Liver (tissue), 8 donors: ENCODE measurements at regions not wholly inside any gene's neighbourhood (a gene's known extent, or its start where the extent isn't known, plus 50 kb on each side); places are given as distances from the start of the nearest gene placed in this dataset.

Experiments
- DNase-seq: peaks from one replicate; pipeline ENCODE4 v3.0.0-alpha.2; 2017; ENCODE audit warnings: low spot score
- H3K27ac ChIP-seq, 2 donors: one replicate each; pipeline ENCODE4 v1.7.0; 2013; ENCODE audit warnings: inconsistent platforms in 2 of 2, low read length in 2 of 2, control low read depth in 1 of 2, low read depth in 1 of 2, mild to moderate bottlenecking in 1 of 2
- H3K27me3 ChIP-seq, 4 donors: one replicate each; pipeline versions ENCODE4 v1.6.1 to v1.7.0; 2013; ENCODE audit warnings: low read length in 3 of 4, inconsistent platforms in 1 of 4, mild to moderate bottlenecking in 1 of 4, moderate library complexity in 1 of 4; ENCODE audit not compliant: control insufficient read depth in 4 of 4, insufficient read depth in 4 of 4
- H3K36me3 ChIP-seq, 4 donors: one replicate each; pipeline versions ENCODE4 v1.6.1 to v1.7.0; 2013; ENCODE audit warnings: low read length in 3 of 4, mild to moderate bottlenecking in 3 of 4, low read depth in 1 of 4, moderate library complexity in 1 of 4; ENCODE audit not compliant: control insufficient read depth in 4 of 4, insufficient read depth in 3 of 4
- H3K4me1 ChIP-seq, 4 donors: one replicate each; pipeline versions ENCODE4 v1.6.1 to v1.7.0; 2013; ENCODE audit warnings: low read length in 3 of 4, mild to moderate bottlenecking in 3 of 4, moderate library complexity in 1 of 4; ENCODE audit not compliant: control insufficient read depth in 4 of 4, insufficient read depth in 4 of 4
- H3K4me3 ChIP-seq, 3 donors: one replicate each; pipeline versions ENCODE4 v1.6.1 to v1.7.0; 2013; ENCODE audit warnings: low read length in 3 of 3, control low read depth in 1 of 3, low read depth in 1 of 3, mild to moderate bottlenecking in 1 of 3
- H3K9ac ChIP-seq, 2 donors: one replicate each; pipeline ENCODE4 v1.7.0; 2013; ENCODE audit warnings: low read length in 2 of 2, mild to moderate bottlenecking in 2 of 2, moderate library complexity in 2 of 2, control low read depth in 1 of 2, low read depth in 1 of 2
- H3K9me3 ChIP-seq, 4 donors: one replicate each; pipeline versions ENCODE4 v1.6.1 to v1.7.0; 2013; ENCODE audit warnings: low read length in 3 of 4; ENCODE audit not compliant: control insufficient read depth in 4 of 4
- ATF3 ChIP-seq: IDR thresholded peaks from 2 replicates; pipeline ENCODE4 v1.6.1; 2016; ENCODE audit warnings: antibody characterized with exemption
- CTCF ChIP-seq: fragments of 150-350 bp; IDR thresholded peaks from 2 replicates; pipeline ENCODE4 v1.5.1; 2017; ENCODE audit warnings: improper control_type of control experiment, low read depth, low read length; ENCODE audit not compliant: missing input control
- EGR1 ChIP-seq, 2 donors: IDR thresholded peaks; 2 replicates each; pipeline ENCODE4 v1.6.1; 2016 to 2018; ENCODE audit warnings: antibody characterized with exemption in 2 of 2, low read depth in 2 of 2
- FOXA1 ChIP-seq: IDR thresholded peaks from 2 replicates; pipeline ENCODE4 v1.6.1; 2016; ENCODE audit warnings: antibody characterized with exemption
- FOXA2 ChIP-seq: IDR thresholded peaks from 2 replicates; pipeline ENCODE4 v1.6.1; 2016; ENCODE audit warnings: antibody characterized with exemption
- GABPA ChIP-seq, 2 donors: IDR thresholded peaks in 1 of 2; conservative IDR thresholded peaks in 1 of 2; 2 replicates each; pipeline ENCODE4 v1.6.1; 2016; ENCODE audit warnings: antibody characterized with exemption in 2 of 2, mild to moderate bottlenecking in 1 of 2, moderate library complexity in 1 of 2
- HNF4A ChIP-seq, 2 donors: conservative IDR thresholded peaks; 2 replicates each; pipeline ENCODE4 v1.6.1; 2016; ENCODE audit warnings: antibody characterized with exemption in 2 of 2, mild to moderate bottlenecking in 2 of 2
- HNF4G ChIP-seq: IDR thresholded peaks from 2 replicates; pipeline ENCODE4 v1.6.1; 2016; ENCODE audit warnings: antibody characterized with exemption
- JUND ChIP-seq, 2 donors: IDR thresholded peaks; 2 replicates each; pipeline ENCODE4 v1.6.1; 2016; ENCODE audit warnings: antibody characterized with exemption in 2 of 2
- MAX ChIP-seq: IDR thresholded peaks from 2 replicates; pipeline ENCODE4 v1.6.1; 2016; ENCODE audit warnings: antibody characterized with exemption
- NR2F2 ChIP-seq: IDR thresholded peaks from 2 replicates; pipeline ENCODE4 v1.6.1; 2016; ENCODE audit warnings: antibody characterized with exemption
- RAD21 ChIP-seq, 2 donors: IDR thresholded peaks; 2 replicates each; pipeline ENCODE4 v1.6.1; 2016; ENCODE audit warnings: antibody characterized with exemption in 2 of 2, mild to moderate bottlenecking in 2 of 2
- RXRA ChIP-seq, 2 donors: IDR thresholded peaks; 2 replicates each; pipeline ENCODE4 v1.6.1; 2017 to 2018; ENCODE audit warnings: antibody characterized with exemption in 2 of 2, mild to moderate bottlenecking in 1 of 2
- SP1 ChIP-seq: IDR thresholded peaks from 2 replicates; pipeline ENCODE4 v1.6.1; 2018; ENCODE audit warnings: antibody characterized with exemption, mild to moderate bottlenecking
- TAF1 ChIP-seq: conservative IDR thresholded peaks from 2 replicates; pipeline ENCODE4 v1.6.1; 2016; ENCODE audit warnings: antibody characterized with exemption, mild to moderate bottlenecking
- YY1 ChIP-seq: IDR thresholded peaks from 2 replicates; pipeline ENCODE4 v1.6.1; 2016; ENCODE audit warnings: antibody characterized with exemption, mild to moderate bottlenecking
- WGBS: extraction: QIAGEN DNeasy Blood & Tissue Kit; methylation state at CpG from one replicate; pipeline ENCODE4 v1.1.7; 2013; 5-methylcytosine and 5-hydroxymethylcytosine counted together
- TF ChIP-seq, protein P1 (sequence below): IDR thresholded peaks from 2 replicates; pipeline ENCODE4 v1.6.1; 2016; ENCODE audit warnings: antibody characterized with exemption, mild to moderate bottlenecking
- TF ChIP-seq, protein P2 (sequence below): IDR thresholded peaks from 2 replicates; pipeline ENCODE4 v1.6.1; 2016; ENCODE audit warnings: antibody characterized with exemption
- donor health status: healthy.
- donor health status: healthy.
- donor health status: healthy.
- donor health status: healthy.
- donor health status: healthy.

- Histone ChIP-seq H3K9me3 (no peaks in the 10 kb centered on the region), H3K9ac (no peak overlapping the region), H3K4me1 (no peaks in the 10 kb centered on the region), H3K4me3 (no peak overlapping the region), H3K27me3 (no peaks in the 10 kb centered on the region), H3K27ac (no peak overlapping the region), H3K36me3 (no peaks in the 10 kb centered on the region)
- WGBS: 96% methylated on average over 1 of the region's 1 CpG
- DNase-seq: no peak
- TF ChIP-seq NR2F2 (no peak), CTCF (no peak), ATF3 (no peak), SP1 (no peak), HNF4A (conservative IDR thresholded peaks at IDR 0.05) (no peak), YY1 (no peak), RXRA (IDR thresholded peaks at IDR 0.05) (no peak), EGR1 (IDR thresholded peaks at IDR 0.05; ENCODE audit: low read depth in 2 of 2) (no peak), FOXA1 (no peak), RAD21 (IDR thresholded peaks at IDR 0.05) (no peak), JUND (IDR thresholded peaks at IDR 0.05) (no peak), FOXA2 (no peak), GABPA (IDR thresholded peaks at IDR 0.05 in 1 of 2, conservative IDR thresholded peaks at IDR 0.05 in 1 of 2) (no peak), TAF1 (no peak), MAX (no peak), HNF4G (no peak)
- TF ChIP-seq, protein P1, sequence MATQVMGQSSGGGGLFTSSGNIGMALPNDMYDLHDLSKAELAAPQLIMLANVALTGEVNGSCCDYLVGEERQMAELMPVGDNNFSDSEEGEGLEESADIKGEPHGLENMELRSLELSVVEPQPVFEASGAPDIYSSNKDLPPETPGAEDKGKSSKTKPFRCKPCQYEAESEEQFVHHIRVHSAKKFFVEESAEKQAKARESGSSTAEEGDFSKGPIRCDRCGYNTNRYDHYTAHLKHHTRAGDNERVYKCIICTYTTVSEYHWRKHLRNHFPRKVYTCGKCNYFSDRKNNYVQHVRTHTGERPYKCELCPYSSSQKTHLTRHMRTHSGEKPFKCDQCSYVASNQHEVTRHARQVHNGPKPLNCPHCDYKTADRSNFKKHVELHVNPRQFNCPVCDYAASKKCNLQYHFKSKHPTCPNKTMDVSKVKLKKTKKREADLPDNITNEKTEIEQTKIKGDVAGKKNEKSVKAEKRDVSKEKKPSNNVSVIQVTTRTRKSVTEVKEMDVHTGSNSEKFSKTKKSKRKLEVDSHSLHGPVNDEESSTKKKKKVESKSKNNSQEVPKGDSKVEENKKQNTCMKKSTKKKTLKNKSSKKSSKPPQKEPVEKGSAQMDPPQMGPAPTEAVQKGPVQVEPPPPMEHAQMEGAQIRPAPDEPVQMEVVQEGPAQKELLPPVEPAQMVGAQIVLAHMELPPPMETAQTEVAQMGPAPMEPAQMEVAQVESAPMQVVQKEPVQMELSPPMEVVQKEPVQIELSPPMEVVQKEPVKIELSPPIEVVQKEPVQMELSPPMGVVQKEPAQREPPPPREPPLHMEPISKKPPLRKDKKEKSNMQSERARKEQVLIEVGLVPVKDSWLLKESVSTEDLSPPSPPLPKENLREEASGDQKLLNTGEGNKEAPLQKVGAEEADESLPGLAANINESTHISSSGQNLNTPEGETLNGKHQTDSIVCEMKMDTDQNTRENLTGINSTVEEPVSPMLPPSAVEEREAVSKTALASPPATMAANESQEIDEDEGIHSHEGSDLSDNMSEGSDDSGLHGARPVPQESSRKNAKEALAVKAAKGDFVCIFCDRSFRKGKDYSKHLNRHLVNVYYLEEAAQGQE: no peak
- TF ChIP-seq, protein P2, sequence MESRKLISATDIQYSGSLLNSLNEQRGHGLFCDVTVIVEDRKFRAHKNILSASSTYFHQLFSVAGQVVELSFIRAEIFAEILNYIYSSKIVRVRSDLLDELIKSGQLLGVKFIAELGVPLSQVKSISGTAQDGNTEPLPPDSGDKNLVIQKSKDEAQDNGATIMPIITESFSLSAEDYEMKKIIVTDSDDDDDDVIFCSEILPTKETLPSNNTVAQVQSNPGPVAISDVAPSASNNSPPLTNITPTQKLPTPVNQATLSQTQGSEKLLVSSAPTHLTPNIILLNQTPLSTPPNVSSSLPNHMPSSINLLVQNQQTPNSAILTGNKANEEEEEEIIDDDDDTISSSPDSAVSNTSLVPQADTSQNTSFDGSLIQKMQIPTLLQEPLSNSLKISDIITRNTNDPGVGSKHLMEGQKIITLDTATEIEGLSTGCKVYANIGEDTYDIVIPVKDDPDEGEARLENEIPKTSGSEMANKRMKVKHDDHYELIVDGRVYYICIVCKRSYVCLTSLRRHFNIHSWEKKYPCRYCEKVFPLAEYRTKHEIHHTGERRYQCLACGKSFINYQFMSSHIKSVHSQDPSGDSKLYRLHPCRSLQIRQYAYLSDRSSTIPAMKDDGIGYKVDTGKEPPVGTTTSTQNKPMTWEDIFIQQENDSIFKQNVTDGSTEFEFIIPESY: no peak
These were observed 997.8 kb downstream of the ARAP2 start for GRCh38 chr4:35246493-35246892.

- no peaks in the 10 kb centered on the region for H3K36me3 ChIP-seq
- H3K9ac ChIP-seq: no peak overlapping the region
- H3K4me1 ChIP-seq: no peaks in the 10 kb centered on the region
- no peak overlapping the region for H3K27ac ChIP-seq
- no peak overlapping the region for H3K4me3 ChIP-seq
- no peak for DNase-seq
- 10% methylated on average over 3 of the region's 3 CpGs for WGBS
- H3K27me3 ChIP-seq: no peaks in the 10 kb centered on the region
- H3K9me3 ChIP-seq: no peaks in the 10 kb centered on the region
- TF ChIP-seq, protein P2: no peak
These were observed 997.3 kb downstream of the ARAP2 start for GRCh38 chr4:35247047-35247446.
